WTC11 (cell line): ENCODE measurements at regions not wholly inside any gene's neighbourhood (a gene's known extent, or its start where the extent isn't known, plus 50 kb on each side); places are given as distances from the start of the nearest gene placed in this dataset.

Experiments used
- ATAC-seq: fragments of 200-7000 bp; cut with Tn5 transposase; 2 replicates; pipeline ENCODE4 v1.10.0; 2021; ENCODE audit warnings: mild to moderate bottlenecking, moderate library complexity
- CTCF ChIA-PET: fragments of 300-600 bp; sonication (Branson Sonifier 250); formaldehyde crosslinking; loops from one replicate; lab custom pipeline; 2021; ENCODE audit warnings: antibody characterized with exemption; lab: Charles Lee
- POLR2A ChIA-PET: fragments of 350-600 bp; sonication (Branson Sonifier 250); formaldehyde crosslinking; loops from one replicate; lab custom pipeline; 2021; ENCODE audit warnings: antibody characterized with exemption; lab: Charles Lee
- DNase-seq: peaks from one replicate; pipeline ENCODE4 v3.0.0; 2021; ENCODE audit warnings: low spot score
- H3K27ac Mint-ChIP-seq: 2 replicates; pipeline ENCODE4 v1.8.0; 2021; ENCODE audit warnings: mixed read lengths
- H3K27me3 Mint-ChIP-seq: 2 replicates; pipeline ENCODE4 v1.8.0; 2021; ENCODE audit warnings: low read depth, mild to moderate bottlenecking, moderate library complexity, mixed read lengths
- H3K36me3 Mint-ChIP-seq: 2 replicates; pipeline ENCODE4 v1.8.0; 2021; ENCODE audit warnings: mixed read lengths
- H3K4me1 Mint-ChIP-seq: 2 replicates; pipeline ENCODE4 v1.8.0; 2022; ENCODE audit warnings: mixed read lengths
- H3K4me3 Mint-ChIP-seq: 2 replicates; pipeline ENCODE4 v1.8.0; 2021; ENCODE audit warnings: mild to moderate bottlenecking, moderate library complexity, mixed read lengths
- H3K9me3 Mint-ChIP-seq: 2 replicates; pipeline ENCODE4 v1.8.0; 2021; ENCODE audit warnings: mixed read lengths
- ARID4B ChIP-seq: sonication (generic); formaldehyde crosslinking; IDR thresholded peaks from 2 replicates; pipeline ENCODE4 v1.8.0; 2023; ENCODE audit warnings: missing genetic modification reagents, mild to moderate bottlenecking, borderline replicate concordance
- CBFB ChIP-seq: sonication (generic); formaldehyde crosslinking; IDR thresholded peaks from 2 replicates; pipeline ENCODE4 v1.8.1; 2022; ENCODE audit warnings: mild to moderate bottlenecking, low read depth, missing genetic modification reagents
- E2F5 ChIP-seq: sonication (generic); formaldehyde crosslinking; IDR thresholded peaks from 2 replicates; pipeline ENCODE4 v1.8.1; 2022; ENCODE audit warnings: mild to moderate bottlenecking, moderate library complexity, missing genetic modification reagents
- ERG ChIP-seq: fragments of 250-450 bp; sonication (Bioruptor Pico); IDR thresholded peaks from 2 replicates; pipeline ENCODE4 v1.8.0; 2021; ENCODE audit warnings: mild to moderate bottlenecking
- FOXP1 ChIP-seq: sonication (generic); formaldehyde crosslinking; IDR thresholded peaks from 2 replicates; pipeline ENCODE4 v1.8.0; 2022; ENCODE audit warnings: missing genetic modification reagents, mild to moderate bottlenecking, moderate library complexity, borderline replicate concordance
- JAZF1 ChIP-seq: fragments of 250-450 bp; sonication (Bioruptor Pico); IDR thresholded peaks from 2 replicates; pipeline ENCODE4 v1.9.0; 2021; ENCODE audit warnings: moderate library complexity, mild to moderate bottlenecking, inconsistent platforms
- NFATC4 ChIP-seq: fragments of 250-450 bp; sonication (Bioruptor Pico); IDR thresholded peaks from 2 replicates; pipeline ENCODE4 v1.9.0; 2021; ENCODE audit warnings: mild to moderate bottlenecking
- NR2C2 ChIP-seq: sonication (generic); formaldehyde crosslinking; IDR thresholded peaks from 2 replicates; pipeline ENCODE4 v1.8.0; 2022; ENCODE audit warnings: mild to moderate bottlenecking, missing genetic modification reagents
- NR3C1 ChIP-seq: sonication (generic); formaldehyde crosslinking; conservative IDR thresholded peaks from 2 replicates; pipeline ENCODE4 v1.8.1; 2023; ENCODE audit warnings: low read depth, mild to moderate bottlenecking, missing genetic modification reagents
- RELA ChIP-seq: sonication (generic); formaldehyde crosslinking; IDR thresholded peaks from 2 replicates; pipeline ENCODE4 v1.8.1; 2022; ENCODE audit warnings: missing genetic modification reagents, mild to moderate bottlenecking, borderline replicate concordance
- SMAD4 ChIP-seq: sonication (generic); formaldehyde crosslinking; IDR thresholded peaks from 2 replicates; pipeline ENCODE4 v1.8.0; 2022; ENCODE audit warnings: mild to moderate bottlenecking, missing genetic modification reagents
- ZNF219 ChIP-seq: sonication (generic); formaldehyde crosslinking; IDR thresholded peaks from 2 replicates; pipeline ENCODE4 v1.8.0; 2023; ENCODE audit warnings: missing genetic modification reagents, mild to moderate bottlenecking, borderline replicate concordance
- TF ChIP-seq, protein P1 (sequence below): fragments of 250-450 bp; sonication (Bioruptor Pico); IDR thresholded peaks from 2 replicates; pipeline ENCODE4 v1.9.0; 2021; ENCODE audit warnings: mild to moderate bottlenecking
- TF ChIP-seq, protein P2 (sequence below): fragments of 250-450 bp; sonication (Bioruptor Pico); IDR thresholded peaks from 2 replicates; pipeline ENCODE4 v2.1.2; 2022; ENCODE audit warnings: mild to moderate bottlenecking, moderate library complexity
- TF ChIP-seq, protein P3 (sequence below): sonication (generic); formaldehyde crosslinking; conservative IDR thresholded peaks from 2 replicates; pipeline ENCODE4 v1.8.1; 2023; ENCODE audit warnings: mild to moderate bottlenecking, low read depth, missing genetic modification reagents, moderate library complexity
- TF ChIP-seq, protein P4 (sequence below): sonication (generic); formaldehyde crosslinking; IDR thresholded peaks from 2 replicates; pipeline ENCODE4 v1.8.1; 2023; ENCODE audit warnings: mild to moderate bottlenecking, moderate library complexity, missing genetic modification reagents
- TF ChIP-seq, protein P5 (sequence below): sonication (generic); formaldehyde crosslinking; conservative IDR thresholded peaks from 2 replicates; pipeline ENCODE4 v1.8.1; 2022; ENCODE audit warnings: mild to moderate bottlenecking, missing genetic modification reagents
- TF ChIP-seq, protein P6 (sequence below): sonication (generic); formaldehyde crosslinking; IDR thresholded peaks from 2 replicates; pipeline ENCODE4 v1.8.0; 2022; ENCODE audit warnings: mild to moderate bottlenecking, missing genetic modification reagents

DNA sequence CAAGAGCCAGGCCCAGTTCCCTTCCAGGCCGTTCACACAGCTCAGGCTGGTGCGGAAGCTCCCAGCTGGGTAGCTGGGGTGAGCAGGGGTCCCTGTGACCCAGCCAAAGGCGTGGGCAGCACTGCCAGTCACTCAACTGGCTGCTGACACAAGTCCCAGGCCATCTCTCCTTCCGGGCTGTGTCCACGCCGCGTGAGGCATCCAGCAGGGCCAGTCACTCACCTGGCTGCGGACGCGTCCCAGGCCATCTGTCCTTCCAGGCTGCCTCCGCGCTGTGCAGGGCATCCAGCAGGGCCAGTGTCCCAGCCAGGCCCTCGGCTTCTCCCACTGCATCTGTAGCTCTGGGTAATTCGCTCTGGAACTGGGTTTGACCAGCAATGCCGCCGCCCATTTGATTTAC is 184.2 kb downstream of the BRD1 start:
- TF ChIP-seq, protein P1, sequence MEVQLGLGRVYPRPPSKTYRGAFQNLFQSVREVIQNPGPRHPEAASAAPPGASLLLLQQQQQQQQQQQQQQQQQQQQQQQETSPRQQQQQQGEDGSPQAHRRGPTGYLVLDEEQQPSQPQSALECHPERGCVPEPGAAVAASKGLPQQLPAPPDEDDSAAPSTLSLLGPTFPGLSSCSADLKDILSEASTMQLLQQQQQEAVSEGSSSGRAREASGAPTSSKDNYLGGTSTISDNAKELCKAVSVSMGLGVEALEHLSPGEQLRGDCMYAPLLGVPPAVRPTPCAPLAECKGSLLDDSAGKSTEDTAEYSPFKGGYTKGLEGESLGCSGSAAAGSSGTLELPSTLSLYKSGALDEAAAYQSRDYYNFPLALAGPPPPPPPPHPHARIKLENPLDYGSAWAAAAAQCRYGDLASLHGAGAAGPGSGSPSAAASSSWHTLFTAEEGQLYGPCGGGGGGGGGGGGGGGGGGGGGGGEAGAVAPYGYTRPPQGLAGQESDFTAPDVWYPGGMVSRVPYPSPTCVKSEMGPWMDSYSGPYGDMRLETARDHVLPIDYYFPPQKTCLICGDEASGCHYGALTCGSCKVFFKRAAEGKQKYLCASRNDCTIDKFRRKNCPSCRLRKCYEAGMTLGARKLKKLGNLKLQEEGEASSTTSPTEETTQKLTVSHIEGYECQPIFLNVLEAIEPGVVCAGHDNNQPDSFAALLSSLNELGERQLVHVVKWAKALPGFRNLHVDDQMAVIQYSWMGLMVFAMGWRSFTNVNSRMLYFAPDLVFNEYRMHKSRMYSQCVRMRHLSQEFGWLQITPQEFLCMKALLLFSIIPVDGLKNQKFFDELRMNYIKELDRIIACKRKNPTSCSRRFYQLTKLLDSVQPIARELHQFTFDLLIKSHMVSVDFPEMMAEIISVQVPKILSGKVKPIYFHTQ (CRISPR knock-in tag) = no peak
- TF ChIP-seq E2F5 (CRISPR knock-in tag) = no peak
- TF ChIP-seq ARID4B (CRISPR knock-in tag) = no peak
- no peak overlapping the region for H3K4me3 Mint-ChIP-seq
- POLR2A ChIA-PET = no interaction called here
- CTCF ChIA-PET = no interaction called here
- DNase-seq = no peak
- ATAC-seq = no peak
- H3K36me3 Mint-ChIP-seq = no peaks in the 10 kb centered on the region
- H3K4me1 Mint-ChIP-seq = peaks cover 3% of the 10 kb centered on the region; the same call in 1 of the 2 replicates
- peaks cover 5% of the 10 kb centered on the region; the same call in 1 of the 2 replicates for H3K9me3 Mint-ChIP-seq
- no peak overlapping the region for H3K27ac Mint-ChIP-seq
- H3K27me3 Mint-ChIP-seq = no peaks in the 10 kb centered on the region

DNA sequence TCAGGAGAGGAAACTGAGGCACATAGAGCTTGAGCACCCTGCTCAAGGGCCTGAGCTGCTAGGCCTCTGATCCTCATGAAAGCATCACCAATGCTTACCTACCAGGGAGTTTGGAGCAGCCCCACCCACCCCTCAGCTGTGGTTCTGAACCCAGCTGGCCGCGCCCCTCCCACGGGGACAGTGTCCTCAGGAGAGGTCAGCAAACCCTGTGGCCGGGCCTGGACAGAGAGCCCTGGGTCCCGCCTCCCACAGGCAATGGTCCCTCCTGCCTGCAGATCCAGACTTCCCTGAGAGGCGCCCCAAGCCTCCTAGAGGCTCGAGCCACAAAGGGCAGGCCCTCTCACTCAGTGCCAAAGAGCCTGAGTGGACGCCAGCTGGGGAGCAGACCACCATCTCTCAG is 184.9 kb downstream of the BRD1 start:
- CTCF ChIA-PET = interaction anchor here (1.6 kb wide), 1 partner anchor 10 kb away, joined by 8 read pairs; no protein-coding TSS in a partner anchor
- Mint-ChIP-seq H3K27me3 (no peaks in the 10 kb centered on the region), H3K27ac (no peak overlapping the region), H3K4me3 (no peak overlapping the region), H3K4me1 (peaks cover 3% of the 10 kb centered on the region; the same call in 1 of the 2 replicates), H3K9me3 (peaks cover 5% of the 10 kb centered on the region; the same call in 1 of the 2 replicates), H3K36me3 (no peaks in the 10 kb centered on the region)
- no peak for DNase-seq
- no peak for ATAC-seq
- POLR2A ChIA-PET = no interaction called here
- TF ChIP-seq NFATC4 (CRISPR knock-in tag) (no peak), RELA (CRISPR knock-in tag) (no peak), NR2C2 (CRISPR knock-in tag) (no peak), CBFB (CRISPR knock-in tag) (no peak), NR3C1 (CRISPR knock-in tag) (no peak), ZNF219 (CRISPR knock-in tag) (no peak), FOXP1 (no peak), JAZF1 (CRISPR knock-in tag) (no peak), ERG (CRISPR knock-in tag) (no peak), SMAD4 (CRISPR knock-in tag) (no peak)
- TF ChIP-seq, protein P2, sequence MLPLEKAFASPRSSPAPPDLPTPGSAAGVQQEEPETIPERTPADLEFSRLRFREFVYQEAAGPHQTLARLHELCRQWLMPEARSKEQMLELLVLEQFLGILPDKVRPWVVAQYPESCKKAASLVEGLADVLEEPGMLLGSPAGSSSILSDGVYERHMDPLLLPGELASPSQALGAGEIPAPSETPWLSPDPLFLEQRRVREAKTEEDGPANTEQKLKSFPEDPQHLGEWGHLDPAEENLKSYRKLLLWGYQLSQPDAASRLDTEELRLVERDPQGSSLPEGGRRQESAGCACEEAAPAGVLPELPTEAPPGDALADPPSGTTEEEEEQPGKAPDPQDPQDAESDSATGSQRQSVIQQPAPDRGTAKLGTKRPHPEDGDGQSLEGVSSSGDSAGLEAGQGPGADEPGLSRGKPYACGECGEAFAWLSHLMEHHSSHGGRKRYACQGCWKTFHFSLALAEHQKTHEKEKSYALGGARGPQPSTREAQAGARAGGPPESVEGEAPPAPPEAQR = no peak
- TF ChIP-seq, protein P3, sequence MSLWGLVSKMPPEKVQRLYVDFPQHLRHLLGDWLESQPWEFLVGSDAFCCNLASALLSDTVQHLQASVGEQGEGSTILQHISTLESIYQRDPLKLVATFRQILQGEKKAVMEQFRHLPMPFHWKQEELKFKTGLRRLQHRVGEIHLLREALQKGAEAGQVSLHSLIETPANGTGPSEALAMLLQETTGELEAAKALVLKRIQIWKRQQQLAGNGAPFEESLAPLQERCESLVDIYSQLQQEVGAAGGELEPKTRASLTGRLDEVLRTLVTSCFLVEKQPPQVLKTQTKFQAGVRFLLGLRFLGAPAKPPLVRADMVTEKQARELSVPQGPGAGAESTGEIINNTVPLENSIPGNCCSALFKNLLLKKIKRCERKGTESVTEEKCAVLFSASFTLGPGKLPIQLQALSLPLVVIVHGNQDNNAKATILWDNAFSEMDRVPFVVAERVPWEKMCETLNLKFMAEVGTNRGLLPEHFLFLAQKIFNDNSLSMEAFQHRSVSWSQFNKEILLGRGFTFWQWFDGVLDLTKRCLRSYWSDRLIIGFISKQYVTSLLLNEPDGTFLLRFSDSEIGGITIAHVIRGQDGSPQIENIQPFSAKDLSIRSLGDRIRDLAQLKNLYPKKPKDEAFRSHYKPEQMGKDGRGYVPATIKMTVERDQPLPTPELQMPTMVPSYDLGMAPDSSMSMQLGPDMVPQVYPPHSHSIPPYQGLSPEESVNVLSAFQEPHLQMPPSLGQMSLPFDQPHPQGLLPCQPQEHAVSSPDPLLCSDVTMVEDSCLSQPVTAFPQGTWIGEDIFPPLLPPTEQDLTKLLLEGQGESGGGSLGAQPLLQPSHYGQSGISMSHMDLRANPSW (CRISPR knock-in tag) = no peak
- TF ChIP-seq, protein P4, sequence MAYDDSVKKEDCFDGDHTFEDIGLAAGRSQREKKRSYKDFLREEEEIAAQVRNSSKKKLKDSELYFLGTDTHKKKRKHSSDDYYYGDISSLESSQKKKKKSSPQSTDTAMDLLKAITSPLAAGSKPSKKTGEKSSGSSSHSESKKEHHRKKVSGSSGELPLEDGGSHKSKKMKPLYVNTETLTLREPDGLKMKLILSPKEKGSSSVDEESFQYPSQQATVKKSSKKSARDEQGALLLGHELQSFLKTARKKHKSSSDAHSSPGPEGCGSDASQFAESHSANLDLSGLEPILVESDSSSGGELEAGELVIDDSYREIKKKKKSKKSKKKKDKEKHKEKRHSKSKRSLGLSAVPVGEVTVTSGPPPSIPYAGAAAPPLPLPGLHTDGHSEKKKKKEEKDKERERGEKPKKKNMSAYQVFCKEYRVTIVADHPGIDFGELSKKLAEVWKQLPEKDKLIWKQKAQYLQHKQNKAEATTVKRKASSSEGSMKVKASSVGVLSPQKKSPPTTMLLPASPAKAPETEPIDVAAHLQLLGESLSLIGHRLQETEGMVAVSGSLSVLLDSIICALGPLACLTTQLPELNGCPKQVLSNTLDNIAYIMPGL (CRISPR knock-in tag) = no peak
- TF ChIP-seq, protein P5, sequence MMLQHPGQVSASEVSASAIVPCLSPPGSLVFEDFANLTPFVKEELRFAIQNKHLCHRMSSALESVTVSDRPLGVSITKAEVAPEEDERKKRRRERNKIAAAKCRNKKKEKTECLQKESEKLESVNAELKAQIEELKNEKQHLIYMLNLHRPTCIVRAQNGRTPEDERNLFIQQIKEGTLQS = no peak
- TF ChIP-seq, protein P6, sequence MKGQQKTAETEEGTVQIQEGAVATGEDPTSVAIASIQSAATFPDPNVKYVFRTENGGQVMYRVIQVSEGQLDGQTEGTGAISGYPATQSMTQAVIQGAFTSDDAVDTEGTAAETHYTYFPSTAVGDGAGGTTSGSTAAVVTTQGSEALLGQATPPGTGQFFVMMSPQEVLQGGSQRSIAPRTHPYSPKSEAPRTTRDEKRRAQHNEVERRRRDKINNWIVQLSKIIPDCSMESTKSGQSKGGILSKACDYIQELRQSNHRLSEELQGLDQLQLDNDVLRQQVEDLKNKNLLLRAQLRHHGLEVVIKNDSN (CRISPR knock-in tag) = no peak
